Neural progenitor cell (in vitro differentiated cells): ENCODE measurements at regions not wholly inside any gene's neighbourhood (a gene's known extent, or its start where the extent isn't known, plus 50 kb on each side); places are given as distances from the start of the nearest gene placed in this dataset.

Source experiments
- CTCF ChIP-seq: fragments of 200-600 bp; sonication (generic); IDR thresholded peaks from 2 replicates; pipeline ENCODE4 v1.5.1; 2017; ENCODE audit warnings: antibody characterized with exemption, mild to moderate bottlenecking
- EZH2 ChIP-seq: fragments of 200-600 bp; sonication (generic); IDR thresholded peaks from 2 replicates; pipeline ENCODE4 v1.6.1; 2017; ENCODE audit warnings: antibody characterized with exemption, mild to moderate bottlenecking, moderate library complexity
- EZH2phosphoT487 ChIP-seq: fragments of 200-600 bp; sonication (generic); IDR thresholded peaks from 2 replicates; pipeline ENCODE4 v1.6.1; 2017; ENCODE audit warnings: antibody characterized with exemption

GRCh38 chr4:129254526-129254925 lies 158.6 kb downstream of the C4orf33 start:
- TF ChIP-seq CTCF (no peak), EZH2 (no peak), EZH2phosphoT487 (no peak)
